Esophagus squamous epithelium (tissue), 4 donors: ENCODE measurements at regions not wholly inside any gene's neighbourhood (a gene's known extent, or its start where the extent isn't known, plus 50 kb on each side); places are given as distances from the start of the nearest gene placed in this dataset.

Experiments used
- CTCF ChIP-seq, 6 experiments: fragments of 450-650 bp in 4 of 6; fragments of 200-600 bp in 2 of 6; sonication (generic) in 2 of 6; IDR thresholded peaks; one replicate each; pipeline ENCODE4 v1.5.1; 2016 to 2019; ENCODE audit warnings: antibody characterized with exemption in 6 of 6, mild to moderate bottlenecking in 4 of 6, moderate library complexity in 4 of 6
- POLR2A ChIP-seq, 4 donors: fragments of 450-650 bp; IDR thresholded peaks; one replicate each; pipeline ENCODE4 v1.6.1; 2017; ENCODE audit warnings: antibody characterized with exemption in 4 of 4, mild to moderate bottlenecking in 4 of 4, moderate library complexity in 3 of 4

- TF ChIP-seq CTCF (IDR thresholded peaks at IDR 0.05) (no peak), POLR2A (IDR thresholded peaks at IDR 0.05) (no peak)
Observed at GRCh38 chr19:28026636-28027035, 1186.3 kb downstream of the UQCRFS1 start.
